Duodenal mucosa (tissue), 2 donors: ENCODE measurements at regions not wholly inside any gene's neighbourhood (a gene's known extent, or its start where the extent isn't known, plus 50 kb on each side); places are given as distances from the start of the nearest gene placed in this dataset.

Experiments used
- H3K27ac ChIP-seq: one replicate; pipeline ENCODE4 v1.7.0; 2013; ENCODE audit warnings: low read depth, low read length
- H3K27me3 ChIP-seq, 2 donors: one replicate each; pipeline ENCODE4 v1.7.0; 2013; ENCODE audit warnings: low read length in 2 of 2, control low read depth in 1 of 2; ENCODE audit not compliant: insufficient read depth in 2 of 2, control insufficient read depth in 1 of 2
- H3K36me3 ChIP-seq, 2 donors: one replicate each; pipeline ENCODE4 v1.7.0; 2013; ENCODE audit warnings: low read length in 2 of 2, control low read depth in 1 of 2; ENCODE audit not compliant: insufficient read depth in 2 of 2, control insufficient read depth in 1 of 2
- H3K4me1 ChIP-seq, 2 donors: one replicate each; pipeline ENCODE4 v1.7.0; 2013; ENCODE audit warnings: low read length in 2 of 2, control low read depth in 1 of 2; ENCODE audit not compliant: insufficient read depth in 2 of 2, control insufficient read depth in 1 of 2
- H3K4me3 ChIP-seq, 2 donors: one replicate each; pipeline ENCODE4 v1.7.0; 2013; ENCODE audit warnings: low read length in 2 of 2, low read depth in 1 of 2
- H3K9ac ChIP-seq, 2 donors: one replicate each; pipeline ENCODE4 v1.7.0; 2013; ENCODE audit warnings: low read length in 2 of 2, low read depth in 1 of 2
- H3K9me3 ChIP-seq, 2 donors: one replicate each; pipeline ENCODE4 v1.7.0; 2013; ENCODE audit warnings: low read length in 2 of 2, control low read depth in 1 of 2; ENCODE audit not compliant: control insufficient read depth in 1 of 2

- no peaks in the 10 kb centered on the region for H3K9me3 ChIP-seq
- H3K4me3 ChIP-seq, result no peak overlapping the region
- H3K4me1 ChIP-seq, result no peaks in the 10 kb centered on the region
- no peak overlapping the region for H3K9ac ChIP-seq
- no peaks in the 10 kb centered on the region for H3K36me3 ChIP-seq
- no peaks in the 10 kb centered on the region for H3K27me3 ChIP-seq
- no peak overlapping the region for H3K27ac ChIP-seq
These were observed 150.6 kb upstream of the STEAP4 start for GRCh38 chr7:88457320-88457719.

GRCh38 chr7:88456490-88456889, 149.8 kb upstream of the STEAP4 start:
- H3K27ac ChIP-seq, result no peak overlapping the region
- no peak overlapping the region for H3K9ac ChIP-seq
- H3K9me3 ChIP-seq, result no peaks in the 10 kb centered on the region

GRCh38 chr7:88455696-88456095, 149.0 kb upstream of the STEAP4 start:
- H3K4me1 ChIP-seq, result no peaks in the 10 kb centered on the region
- H3K9me3 ChIP-seq, result no peaks in the 10 kb centered on the region
- H3K27me3 ChIP-seq, result no peaks in the 10 kb centered on the region
- no peaks in the 10 kb centered on the region for H3K36me3 ChIP-seq
- no peak overlapping the region for H3K4me3 ChIP-seq
- no peak overlapping the region for H3K27ac ChIP-seq
- no peak overlapping the region for H3K9ac ChIP-seq

More at GRCh38 chr7:88456490-88456889, 149.8 kb upstream of the STEAP4 start:
- Histone ChIP-seq H3K36me3 (no peaks in the 10 kb centered on the region), H3K4me3 (no peak overlapping the region), H3K4me1 (no peaks in the 10 kb centered on the region), H3K27me3 (no peaks in the 10 kb centered on the region)

- no peak overlapping the region for H3K9ac ChIP-seq
- H3K9me3 ChIP-seq, result no peaks in the 10 kb centered on the region
- H3K4me1 ChIP-seq, result no peaks in the 10 kb centered on the region
- H3K4me3 ChIP-seq, result no peak overlapping the region
- H3K27me3 ChIP-seq, result no peaks in the 10 kb centered on the region
- H3K36me3 ChIP-seq, result no peaks in the 10 kb centered on the region
- no peak overlapping the region for H3K27ac ChIP-seq
These were observed 146.0 kb upstream of the STEAP4 start for GRCh38 chr7:88452646-88453045.

- no peaks in the 10 kb centered on the region for H3K27me3 ChIP-seq
- no peak overlapping the region for H3K27ac ChIP-seq
- H3K36me3 ChIP-seq, result no peaks in the 10 kb centered on the region
- no peaks in the 10 kb centered on the region for H3K9me3 ChIP-seq
- H3K9ac ChIP-seq, result no peak overlapping the region
- H3K4me1 ChIP-seq, result no peaks in the 10 kb centered on the region
- no peak overlapping the region for H3K4me3 ChIP-seq
These were observed 144.2 kb upstream of the STEAP4 start for GRCh38 chr7:88450874-88451273.

GRCh38 chr7:88449410-88449809, 142.7 kb upstream of the STEAP4 start:
- Histone ChIP-seq H3K9ac (no peak overlapping the region), H3K36me3 (no peaks in the 10 kb centered on the region), H3K4me1 (no peaks in the 10 kb centered on the region), H3K27me3 (no peaks in the 10 kb centered on the region), H3K27ac (no peak overlapping the region), H3K4me3 (no peak overlapping the region), H3K9me3 (no peaks in the 10 kb centered on the region)

DNA sequence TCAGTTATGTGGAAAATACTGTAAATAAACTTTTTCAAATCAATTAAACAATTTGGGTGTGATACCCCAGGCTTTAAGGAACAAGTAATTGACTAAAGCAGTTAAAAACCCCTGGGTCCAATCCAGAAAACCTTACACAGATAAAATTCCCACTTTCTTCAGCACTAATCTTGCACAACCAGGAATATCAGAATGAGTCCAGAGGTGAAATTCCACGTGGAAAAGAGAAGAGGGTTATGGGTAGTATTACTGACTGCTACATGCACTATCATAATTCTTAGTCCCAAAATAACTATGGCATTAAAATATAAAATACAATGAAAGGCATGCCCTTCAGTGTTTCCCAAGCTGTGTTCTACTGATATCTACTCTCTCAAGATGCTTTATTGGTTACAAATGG, 135.7 kb upstream of the STEAP4 start:
- Histone ChIP-seq H3K9me3 (no peaks in the 10 kb centered on the region), H3K9ac (no peak overlapping the region), H3K36me3 (no peaks in the 10 kb centered on the region), H3K4me1 (no peaks in the 10 kb centered on the region), H3K4me3 (no peak overlapping the region), H3K27me3 (no peaks in the 10 kb centered on the region), H3K27ac (no peak overlapping the region)

GRCh38 chr7:88437132-88437531, 130.4 kb upstream of the STEAP4 start:
- Histone ChIP-seq H3K9ac (no peak overlapping the region), H3K27ac (no peak overlapping the region)

DNA sequence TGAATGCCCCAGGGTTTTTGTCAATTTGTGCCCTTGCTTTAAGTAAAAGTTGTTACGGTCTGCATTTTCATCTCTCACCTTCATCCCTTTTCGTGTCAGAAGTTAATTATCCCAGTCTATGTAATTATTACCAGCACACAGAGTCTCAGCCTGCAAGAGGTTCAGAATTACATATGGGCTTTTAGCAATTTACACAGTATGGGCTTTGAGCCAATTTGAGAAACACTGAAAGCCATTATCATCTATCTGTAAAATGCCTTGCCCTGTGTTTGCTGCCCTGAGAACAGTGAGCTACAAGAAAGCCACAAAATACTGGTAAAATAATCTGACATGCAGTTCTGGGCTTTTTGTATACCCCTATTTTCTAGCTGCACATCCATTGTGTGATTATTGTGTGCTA, 125.6 kb upstream of the STEAP4 start:
- Histone ChIP-seq H3K27ac (no peak overlapping the region), H3K27me3 (no peaks in the 10 kb centered on the region), H3K4me3 (no peak overlapping the region), H3K36me3 (no peaks in the 10 kb centered on the region), H3K4me1 (no peaks in the 10 kb centered on the region), H3K9me3 (no peaks in the 10 kb centered on the region), H3K9ac (no peak overlapping the region)

More at GRCh38 chr7:88437132-88437531, 130.4 kb upstream of the STEAP4 start:
- Histone ChIP-seq H3K4me1 (no peaks in the 10 kb centered on the region), H3K36me3 (no peaks in the 10 kb centered on the region), H3K9me3 (no peaks in the 10 kb centered on the region), H3K4me3 (no peak overlapping the region), H3K27me3 (no peaks in the 10 kb centered on the region)

- Histone ChIP-seq H3K4me3 (no peak overlapping the region), H3K27me3 (no peaks in the 10 kb centered on the region), H3K4me1 (no peaks in the 10 kb centered on the region), H3K27ac (no peak overlapping the region), H3K9ac (no peak overlapping the region), H3K36me3 (no peaks in the 10 kb centered on the region), H3K9me3 (no peaks in the 10 kb centered on the region)
These were observed 125.2 kb upstream of the STEAP4 start for GRCh38 chr7:88431882-88432281.

DNA sequence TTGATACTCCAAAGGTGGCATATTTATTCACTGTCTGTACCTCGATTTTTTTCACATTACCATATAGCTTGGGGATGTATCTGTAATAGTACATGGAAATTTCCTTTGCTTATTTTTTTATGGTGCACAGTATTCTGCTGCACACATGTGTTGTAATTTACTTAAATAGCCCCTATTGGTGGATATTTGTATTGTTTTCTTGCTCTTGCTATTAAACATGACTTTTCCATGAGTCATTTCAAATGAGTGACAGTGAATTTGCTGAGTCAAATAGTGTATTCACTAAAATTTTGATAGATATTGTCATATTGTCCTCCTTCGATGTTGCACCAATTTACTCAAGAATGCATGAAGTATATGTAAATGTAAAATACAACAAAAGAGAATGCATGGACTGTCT, 122.7 kb upstream of the STEAP4 start:
- no peaks in the 10 kb centered on the region for H3K27me3 ChIP-seq
- H3K4me3 ChIP-seq, result no peak overlapping the region
- H3K4me1 ChIP-seq, result no peaks in the 10 kb centered on the region
- no peaks in the 10 kb centered on the region for H3K36me3 ChIP-seq
- H3K9me3 ChIP-seq, result no peaks in the 10 kb centered on the region
- H3K9ac ChIP-seq, result no peak overlapping the region
- H3K27ac ChIP-seq, result no peak overlapping the region
